HG02610 (cell line): ENCODE measurements at regions not wholly inside any gene's neighbourhood (a gene's known extent, or its start where the extent isn't known, plus 50 kb on each side); places are given as distances from the start of the nearest gene placed in this dataset.
"Not testable (repeated sequence)": the region's sequence is repeated elsewhere in the genome, so short reads cannot be mapped to it uniquely, and the experiment has no call there.

Source experiments
- ATAC-seq: cut with Tn5 transposase; IDR thresholded peaks from one replicate; pipeline ENCODE4 v1.9.1; 2021; ENCODE audit warnings: mild to moderate bottlenecking, moderate library complexity; ENCODE audit not compliant: unreplicated experiment

GRCh38 chr5:125481506-125482465 lies 735.3 kb upstream of the ZNF608 start:
- no peak for ATAC-seq

- no peak for ATAC-seq
Observed at GRCh38 chr5:125483609-125484008, 737.2 kb upstream of the ZNF608 start.

DNA sequence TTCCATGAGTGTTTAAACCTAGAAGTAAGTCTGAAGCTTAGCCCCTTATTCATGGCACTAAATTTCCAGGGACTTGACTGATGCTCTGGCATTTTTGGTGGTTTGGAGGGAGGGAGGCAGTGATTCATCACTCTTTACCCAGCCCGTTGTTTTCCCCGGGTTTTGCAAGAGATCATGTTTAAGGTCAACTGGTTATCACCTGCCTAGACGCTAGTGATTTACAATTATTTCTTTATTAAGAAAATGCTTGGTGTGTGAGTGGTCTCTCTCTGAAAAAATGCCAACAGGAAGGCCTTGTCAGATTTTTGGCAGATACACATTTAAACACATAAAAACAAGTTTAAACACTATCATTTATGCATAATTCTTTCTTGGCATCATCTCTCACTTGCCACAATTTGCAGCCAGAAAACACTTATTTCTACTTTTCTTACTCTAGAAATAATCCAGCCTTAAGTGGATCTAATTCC lies 737.9 kb upstream of the ZNF608 start:
- ATAC-seq: no peak

GRCh38 chr5:125484742-125485641 lies 738.6 kb upstream of the ZNF608 start:
- ATAC-seq: no peak

DNA sequence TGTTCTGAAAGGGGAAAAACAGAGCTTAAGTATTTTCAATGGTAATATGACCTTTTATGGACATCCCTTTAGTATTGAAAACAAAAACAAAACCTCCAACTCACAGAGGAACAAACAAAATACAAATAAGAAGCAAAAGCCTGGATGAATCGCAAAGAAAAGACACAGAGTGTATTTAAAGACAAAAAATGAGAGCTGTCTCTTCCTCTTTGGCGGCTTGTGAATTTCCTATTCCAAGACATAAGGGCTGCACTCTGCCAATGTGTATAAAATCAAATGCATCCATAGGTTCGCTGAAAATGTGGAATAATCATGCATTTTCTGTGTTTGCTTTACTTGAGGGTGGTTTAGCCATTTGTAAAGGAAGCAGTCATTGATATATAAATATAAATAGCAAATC lies 739.3 kb upstream of the ZNF608 start:
- no peak for ATAC-seq

- no peak for ATAC-seq
Observed at GRCh38 chr5:125486634-125487033, 740.2 kb upstream of the ZNF608 start.

- ATAC-seq: no peak
Observed at GRCh38 chr5:125487231-125487630, 740.8 kb upstream of the ZNF608 start.

DNA sequence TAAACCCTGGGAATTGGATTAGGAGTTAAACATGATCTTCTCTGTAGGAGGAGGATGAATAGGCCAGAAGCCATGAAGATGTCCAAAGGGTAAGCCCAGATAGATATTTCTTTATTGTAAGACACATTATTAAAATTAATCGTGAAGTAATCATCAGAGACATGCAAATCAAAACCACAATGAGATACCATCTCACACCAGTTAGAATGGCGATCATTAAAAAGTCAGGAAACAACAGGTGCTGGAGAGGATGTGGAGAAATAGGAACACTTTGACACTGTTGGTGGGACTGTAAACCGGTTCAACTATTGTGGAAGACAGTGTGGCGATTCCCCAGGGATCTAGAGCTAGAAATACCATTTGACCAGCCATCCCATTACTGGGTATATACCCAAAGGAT lies 741.2 kb upstream of the ZNF608 start:
- not testable (repeated sequence) for ATAC-seq

GRCh38 chr5:125489146-125489545 lies 742.7 kb upstream of the ZNF608 start:
- no peak for ATAC-seq

GRCh38 chr5:125491986-125492492 lies 745.6 kb upstream of the ZNF608 start:
- no peak for ATAC-seq

GRCh38 chr5:125492977-125493376 lies 746.5 kb upstream of the ZNF608 start:
- ATAC-seq: no peak

DNA sequence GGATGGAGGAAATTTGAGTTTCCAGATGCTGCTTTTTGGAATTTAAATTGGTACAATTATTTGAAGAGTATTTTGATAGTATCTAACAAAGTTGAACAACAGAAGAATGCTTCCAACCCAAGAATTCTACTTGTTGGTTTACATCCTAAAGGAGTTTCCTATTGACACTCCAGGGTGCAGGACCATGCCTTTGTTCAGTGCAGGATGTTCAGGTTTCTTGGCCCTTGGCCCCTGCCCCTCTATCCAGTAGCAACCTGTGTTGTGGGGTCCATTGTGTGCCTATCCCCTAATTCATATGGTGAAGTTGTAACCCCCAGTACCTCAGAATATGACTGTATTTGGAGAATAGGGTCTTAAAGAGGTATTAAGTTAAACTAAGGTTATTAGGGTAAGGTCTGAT lies 750.0 kb upstream of the ZNF608 start:
- ATAC-seq: no peak

GRCh38 chr5:125497651-125498050 lies 751.2 kb upstream of the ZNF608 start:
- no peak for ATAC-seq

GRCh38 chr5:125499636-125500332 lies 753.3 kb upstream of the ZNF608 start:
- no peak for ATAC-seq

- no peak for ATAC-seq
Observed at GRCh38 chr5:125501396-125501795, 755.0 kb upstream of the ZNF608 start.

GRCh38 chr5:125503946-125504345 lies 757.5 kb upstream of the ZNF608 start:
- ATAC-seq: no peak

- no peak for ATAC-seq
Observed at GRCh38 chr5:125505115-125505514, 758.7 kb upstream of the ZNF608 start.

GRCh38 chr5:125506124-125506523 lies 759.7 kb upstream of the ZNF608 start:
- ATAC-seq: no peak

GRCh38 chr5:125508225-125508624 lies 761.8 kb upstream of the ZNF608 start:
- no peak for ATAC-seq

- no peak for ATAC-seq
Observed at GRCh38 chr5:125510651-125511050, 764.2 kb upstream of the ZNF608 start.
